ENCODE measurements at regions not wholly inside any gene's neighbourhood (a gene's known extent, or its start where the extent isn't known, plus 50 kb on each side); places are given as distances from the start of the nearest gene placed in this dataset.

- DNase-seq = no peak
- 0 to 67% methylated on average over 1 of the region's 1 CpG for WGBS, 2 donors (ENCODE audit: low coverage in 1 of 2)
- TF ChIP-seq POLR2AphosphoS5 (IDR thresholded peaks at IDR 0.05) (no peak), POLR2A (IDR thresholded peaks at IDR 0.05) (no peak), EP300 (IDR thresholded peaks at IDR 0.05; ENCODE audit: low read depth) (no peak), CTCF (IDR thresholded peaks at IDR 0.05) (no peak)
- intact Hi-C loops (cut with DNase I; ENCODE audit: low total_unique reads) (no loop called here), in situ Hi-C loops (cut with MboI; ENCODE audit: low pct_ligation_motif_present in 1 of 4, low pct_unique_long_range_greater_than_20kb in 1 of 4, low sequenced_read_pairs in 3 of 4) (no loop called here)
- Histone ChIP-seq H3K27ac (no peak overlapping the region), H3K27me3 (no peaks in the 10 kb centered on the region), H3K36me3 (no peaks in the 10 kb centered on the region), H3K4me1 (no peaks in the 10 kb centered on the region), H3K4me3 (no peak overlapping the region), H3K9me3 (no peaks in the 10 kb centered on the region)
Measured at GRCh38 chr3:3635109-3635508, 164.1 kb upstream of the LRRN1 start.

- 91 to 96% methylated on average over 5 to 6 of the region's 6 CpGs for WGBS, 2 donors (ENCODE audit: low coverage in 1 of 2)
- H3K4me3 ChIP-seq = no peak overlapping the region
- DNase-seq = no peak
- H3K36me3 ChIP-seq = no peaks in the 10 kb centered on the region
- intact Hi-C loops (cut with DNase I; ENCODE audit: low total_unique reads) = no loop called here
- H3K4me1 ChIP-seq = no peaks in the 10 kb centered on the region
- TF ChIP-seq POLR2A (IDR thresholded peaks at IDR 0.05) (no peak), EP300 (IDR thresholded peaks at IDR 0.05; ENCODE audit: low read depth) (no peak), CTCF (IDR thresholded peaks at IDR 0.05) (no peak), POLR2AphosphoS5 (IDR thresholded peaks at IDR 0.05) (no peak)
- H3K27ac ChIP-seq = no peak overlapping the region
- in situ Hi-C loops (cut with MboI; ENCODE audit: low pct_ligation_motif_present in 1 of 4, low pct_unique_long_range_greater_than_20kb in 1 of 4, low sequenced_read_pairs in 3 of 4) = no loop called here
- H3K27me3 ChIP-seq = no peaks in the 10 kb centered on the region
- H3K9me3 ChIP-seq = no peaks in the 10 kb centered on the region
Measured at GRCh38 chr3:3634326-3634725, 164.9 kb upstream of the LRRN1 start.

- Histone ChIP-seq H3K4me1 (no peaks in the 10 kb centered on the region), H3K36me3 (no peaks in the 10 kb centered on the region), H3K27ac (no peak overlapping the region), H3K27me3 (no peaks in the 10 kb centered on the region), H3K9me3 (no peaks in the 10 kb centered on the region), H3K4me3 (no peak overlapping the region)
- in situ Hi-C loops (cut with MboI; ENCODE audit: low pct_ligation_motif_present in 1 of 4, low pct_unique_long_range_greater_than_20kb in 1 of 4, low sequenced_read_pairs in 3 of 4) (no loop called here), intact Hi-C loops (cut with DNase I; ENCODE audit: low total_unique reads) (no loop called here)
- 63 to 72% methylated on average over 2 of the region's 2 CpGs for WGBS, 2 donors (ENCODE audit: low coverage in 1 of 2)
- no peak for TF ChIP-seq CTCF (IDR thresholded peaks at IDR 0.05)
- no peak for TF ChIP-seq POLR2AphosphoS5 (IDR thresholded peaks at IDR 0.05)
- no peak for TF ChIP-seq EP300 (IDR thresholded peaks at IDR 0.05; ENCODE audit: low read depth)
- TF ChIP-seq POLR2A (IDR thresholded peaks at IDR 0.05) = no peak
- DNase-seq = no peak
Measured at GRCh38 chr3:3633761-3634160, 165.5 kb upstream of the LRRN1 start.

- H3K27ac ChIP-seq = no peak overlapping the region
- WGBS, 2 donors (ENCODE audit: low coverage in 1 of 2) = 73 to 75% methylated on average over 2 of the region's 2 CpGs
- intact Hi-C loops (cut with DNase I; ENCODE audit: low total_unique reads) (no loop called here), in situ Hi-C loops (cut with MboI; ENCODE audit: low pct_ligation_motif_present in 1 of 4, low pct_unique_long_range_greater_than_20kb in 1 of 4, low sequenced_read_pairs in 3 of 4) (no loop called here)
- no peaks in the 10 kb centered on the region for H3K4me1 ChIP-seq
- TF ChIP-seq EP300 (IDR thresholded peaks at IDR 0.05; ENCODE audit: low read depth) (no peak), POLR2AphosphoS5 (IDR thresholded peaks at IDR 0.05) (no peak), CTCF (IDR thresholded peaks at IDR 0.05) (no peak), POLR2A (IDR thresholded peaks at IDR 0.05) (no peak)
- H3K4me3 ChIP-seq = no peak overlapping the region
- DNase-seq = no peak
- no peaks in the 10 kb centered on the region for H3K36me3 ChIP-seq
- H3K27me3 ChIP-seq = no peaks in the 10 kb centered on the region
- H3K9me3 ChIP-seq = no peaks in the 10 kb centered on the region
Measured at GRCh38 chr3:3632449-3632848, 166.8 kb upstream of the LRRN1 start.

Measured in transverse colon (tissue), 4 donors.